HG03066 (cell line): ENCODE measurements at regions not wholly inside any gene's neighbourhood (a gene's known extent, or its start where the extent isn't known, plus 50 kb on each side); places are given as distances from the start of the nearest gene placed in this dataset.

Experiments used
- ATAC-seq: cut with Tn5 transposase; IDR thresholded peaks from one replicate; pipeline ENCODE4 v1.9.1; 2021; ENCODE audit warnings: low read depth; ENCODE audit not compliant: unreplicated experiment

- ATAC-seq: no peak
These were observed 84.5 kb upstream of the SYNPR start for GRCh38 chr3:63193647-63194046.

DNA sequence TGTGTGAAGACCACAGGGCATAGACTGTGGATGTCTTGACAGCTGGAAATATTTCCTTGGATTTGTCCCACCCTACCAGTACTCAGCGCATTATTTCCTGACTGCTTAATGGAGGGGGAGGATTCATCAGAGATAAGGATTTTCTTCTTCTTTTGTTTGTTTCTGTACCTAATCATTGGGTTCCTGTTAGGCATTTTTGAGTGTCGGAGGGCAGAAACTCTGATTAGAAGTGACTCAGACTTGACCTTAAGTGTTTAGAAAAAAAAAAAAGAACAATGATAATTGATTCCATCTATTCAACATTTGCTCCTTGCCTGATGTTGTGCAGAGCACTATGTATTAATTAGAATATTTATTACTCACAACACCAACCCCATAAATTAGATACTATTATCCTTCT is 78.5 kb upstream of the SYNPR start:
- ATAC-seq: no peak

DNA sequence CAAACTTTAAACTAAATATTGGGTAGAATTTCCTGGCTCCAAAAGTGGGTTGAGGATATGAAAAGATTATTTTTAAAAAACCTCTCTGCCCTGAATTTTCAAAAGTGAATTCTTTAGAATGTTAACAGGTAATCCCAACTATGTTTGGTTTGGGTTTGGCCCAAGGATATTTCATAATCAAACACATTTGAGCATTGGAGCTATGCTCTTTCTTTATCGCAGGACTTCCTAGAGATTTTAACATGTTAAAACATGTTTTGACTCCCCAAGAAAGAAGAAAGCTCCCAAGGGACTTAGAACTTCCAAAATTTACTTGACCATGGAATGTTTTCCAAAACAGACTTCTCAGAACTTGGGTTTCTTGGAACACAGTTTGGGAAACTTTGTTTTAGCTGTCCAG is 75.6 kb upstream of the SYNPR start:
- ATAC-seq: no peak

- ATAC-seq: no peak
These were observed 71.0 kb upstream of the SYNPR start for GRCh38 chr3:63207066-63207590.

DNA sequence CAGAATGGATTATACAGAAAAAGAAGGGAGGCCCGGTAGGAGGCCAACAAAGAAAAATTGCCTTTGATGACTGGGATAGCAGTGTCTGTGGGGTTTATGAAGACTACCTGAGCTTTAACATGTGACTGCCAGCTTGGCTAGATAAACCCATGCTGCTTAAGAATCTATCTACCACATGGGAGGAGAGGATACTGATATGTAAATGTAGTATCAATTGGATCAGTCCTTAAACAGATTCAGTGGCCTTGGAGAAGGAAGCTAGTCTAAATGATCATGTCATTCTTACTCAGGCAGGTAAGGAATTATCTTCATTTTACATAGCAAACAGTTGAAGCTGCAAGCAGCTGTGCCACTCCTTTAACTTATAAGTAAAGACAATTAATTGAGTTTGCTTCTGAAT is 50.0 kb upstream of the SYNPR start:
- ATAC-seq: no peak
